GM12878 (cell line): ENCODE measurements at regions not wholly inside any gene's neighbourhood (a gene's known extent, or its start where the extent isn't known, plus 50 kb on each side); places are given as distances from the start of the nearest gene placed in this dataset.

Experiments used
- ATAC-seq: fragments of 200-7000 bp; cut with Tn5 transposase; 3 replicates; pipeline ENCODE4 v1.9.1; 2020; ENCODE audit warnings: mild to moderate bottlenecking, moderate library complexity
- BruUV-seq: library from RNA; stranded (reverse); fragments of 400-500 nt; replicated peaks from 2 replicates; lab custom pipeline; 2021; lab: Mats Ljungman, UMichigan
- CTCF ChIA-PET: fragments of 300-600 bp; sonication (Branson Sonifier 250); formaldehyde crosslinking; extraction: SDS; loops from one replicate; lab custom pipeline; 2021; ENCODE audit warnings: inconsistent platforms; lab: Yijun Ruan, JAX
- POLR2A ChIA-PET: fragments of 350-600 bp; formaldehyde crosslinking; extraction: SDS; loops from one replicate; lab custom pipeline; 2021; ENCODE audit warnings: inconsistent platforms; lab: Charles Lee
- RAD21 ChIA-PET: fragments of 300-600 bp; sonication (Branson Sonifier 250); formaldehyde crosslinking; loops from one replicate; lab custom pipeline; 2023; ENCODE audit warnings: antibody characterized with exemption; ENCODE audit not compliant: unreplicated experiment; lab: Charles Lee
- SMC1A ChIA-PET: fragments of 300-600 bp; sonication (Branson Sonifier 250); formaldehyde crosslinking; loops from one replicate; lab custom pipeline; 2023; ENCODE audit not compliant: unreplicated experiment, uncharacterized antibody; lab: Charles Lee
- DNase-seq: peaks from one replicate; pipeline ENCODE4 v3.0.0-alpha.2; 2011; ENCODE audit warnings: low read depth, low spot score
- FAIRE-seq: peaks from 3 replicates; lab custom pipeline; 2011; peaks lifted over from hg19 to GRCh38; lab: Jason Lieb, UNC
- H2AFZ ChIP-seq: 2 replicates; pipeline ENCODE4 v1.6.0; 2011; ENCODE audit warnings: low read depth, low read length, control low read depth; ENCODE audit not compliant: control insufficient read depth
- H3K27ac ChIP-seq: 2 replicates; pipeline ENCODE4 v1.5.1; 2011; ENCODE audit warnings: control low read depth; ENCODE audit not compliant: control insufficient read depth, insufficient read depth
- H3K27me3 ChIP-seq, 2 experiments: replicated peaks in 1 of 2; 2 replicates each; pipeline versions ENCODE4 v1.6.0 to v1.6.1; 2011; ENCODE audit warnings: low read length in 1 of 2; ENCODE audit not compliant: control insufficient read depth in 2 of 2, insufficient read depth in 2 of 2
- H3K36me3 ChIP-seq, 2 experiments: 2 replicates each; pipeline ENCODE4 v1.5.1; 2011; ENCODE audit warnings: low read length in 1 of 2; ENCODE audit not compliant: control insufficient read depth in 2 of 2, insufficient read depth in 2 of 2
- H3K4me1 ChIP-seq: 2 replicates; pipeline ENCODE4 v1.6.1; 2011; ENCODE audit warnings: mild to moderate bottlenecking, low read length, moderate library complexity, mixed read lengths; ENCODE audit not compliant: control insufficient read depth, insufficient read depth
- H3K4me2 ChIP-seq: 2 replicates; pipeline ENCODE4 v1.6.0; 2011; ENCODE audit warnings: control low read depth; ENCODE audit not compliant: control insufficient read depth, insufficient read depth
- H3K4me3 ChIP-seq: fragments of 200-600 bp; sonication (generic); 2 replicates; pipeline ENCODE4 v1.5.1; 2016
- H3K79me2 ChIP-seq: 2 replicates; pipeline ENCODE4 v1.6.0; 2011; ENCODE audit warnings: low read length; ENCODE audit not compliant: control insufficient read depth, insufficient read depth
- H3K9ac ChIP-seq: 2 replicates; pipeline ENCODE4 v1.8.0; 2011; ENCODE audit warnings: low read length, control low read depth, mixed read lengths; ENCODE audit not compliant: control insufficient read depth, insufficient read depth
- H3K9me3 ChIP-seq: replicated peaks from 3 replicates; pipeline ENCODE4 v1.5.1; 2011; ENCODE audit warnings: mild to moderate bottlenecking, low read length; ENCODE audit not compliant: control insufficient read depth, insufficient read depth
- H4K20me1 ChIP-seq: 2 replicates; pipeline ENCODE4 v1.6.0; 2011; ENCODE audit not compliant: control insufficient read depth, insufficient read depth
- CHD2 ChIP-seq: IDR thresholded peaks from 2 replicates; pipeline ENCODE4 v1.6.1; 2011; ENCODE audit warnings: low read depth, low read length, improper control_type of control experiment, borderline replicate concordance
- CTCF ChIP-seq, 3 experiments: IDR thresholded peaks in 2 of 3; conservative IDR thresholded peaks in 1 of 3; 2 replicates each; pipeline ENCODE4 v1.5.1; 2011; ENCODE audit warnings: low read depth in 3 of 3, low read length in 3 of 3, mild to moderate bottlenecking in 3 of 3, control low read depth in 2 of 3, moderate library complexity in 2 of 3, inconsistent platforms in 1 of 3, mixed read lengths in 1 of 3; ENCODE audit not compliant: control insufficient read depth in 2 of 3, insufficient read depth in 1 of 3; ENCODE audit errors: extremely low read depth in 1 of 3
- HSF1 ChIP-seq: fragments of 150-350 bp; IDR thresholded peaks from 2 replicates; pipeline ENCODE4 v1.6.1; 2014; ENCODE audit warnings: mild to moderate bottlenecking, low read depth, low read length
- IRF5 ChIP-seq: fragments of 450-650 bp; IDR thresholded peaks from 2 replicates; pipeline ENCODE4 v1.6.1; 2017; ENCODE audit warnings: borderline replicate concordance
- KLF5 ChIP-seq: fragments of 450-650 bp; IDR thresholded peaks from 2 replicates; pipeline ENCODE4 v1.6.1; 2014; ENCODE audit warnings: mild to moderate bottlenecking; ENCODE audit not compliant: partially characterized antibody
- MYB ChIP-seq: fragments of 150-350 bp; IDR thresholded peaks from 2 replicates; pipeline ENCODE4 v1.6.1; 2014; ENCODE audit warnings: mild to moderate bottlenecking, low read depth, low read length, borderline replicate concordance
- NBN ChIP-seq: fragments of 450-650 bp; IDR thresholded peaks from 2 replicates; pipeline ENCODE4 v1.6.1; 2016
- NR2C1 ChIP-seq: fragments of 450-650 bp; IDR thresholded peaks from 2 replicates; pipeline ENCODE4 v1.6.1; 2017; ENCODE audit warnings: antibody characterized with exemption, mild to moderate bottlenecking, moderate library complexity
- NRF1 ChIP-seq: conservative IDR thresholded peaks from 2 replicates; pipeline ENCODE4 v1.6.1; 2011; ENCODE audit warnings: mild to moderate bottlenecking, low read depth, low read length, improper control_type of control experiment
- PAX8 ChIP-seq: fragments of 450-650 bp; IDR thresholded peaks from 2 replicates; pipeline ENCODE4 v1.6.1; 2017; ENCODE audit warnings: mild to moderate bottlenecking, moderate library complexity
- POU2F2 ChIP-seq: IDR thresholded peaks from 3 replicates; pipeline ENCODE4 v1.6.1; 2011; ENCODE audit warnings: low read depth, mild to moderate bottlenecking, low read length, borderline replicate concordance
- RAD51 ChIP-seq: fragments of 450-650 bp; IDR thresholded peaks from 2 replicates; pipeline ENCODE4 v1.6.1; 2016; ENCODE audit warnings: moderate library complexity, mild to moderate bottlenecking, inconsistent platforms
- RCOR1 ChIP-seq: conservative IDR thresholded peaks from 2 replicates; pipeline ENCODE4 v1.6.1; 2012; ENCODE audit warnings: low read depth, low read length, improper control_type of control experiment
- SMAD5 ChIP-seq: IDR thresholded peaks from 2 replicates; pipeline ENCODE4 v1.6.1; 2016; ENCODE audit warnings: antibody characterized with exemption, low read depth
- SUZ12 ChIP-seq: fragments of 200-600 bp; sonication (generic); IDR thresholded peaks from one replicate; pipeline ENCODE4 v1.6.1; 2018; ENCODE audit warnings: antibody characterized with exemption, mild to moderate bottlenecking; ENCODE audit not compliant: unreplicated experiment
- ZNF217 ChIP-seq: fragments of 450-650 bp; IDR thresholded peaks from 2 replicates; pipeline ENCODE4 v1.6.1; 2017; ENCODE audit warnings: antibody characterized with exemption, mild to moderate bottlenecking
- WGBS: methylation state at CpG from one replicate; pipeline ENCODE4 v1.1.6; 2016; ENCODE audit warnings: low lambda C conversion rate; ENCODE audit not compliant: insufficient replicate concordance, insufficient coverage; ENCODE audit errors: missing lambda C conversion rate; 5-methylcytosine and 5-hydroxymethylcytosine counted together
- in situ Hi-C: fragments of 300-500 bp; cut with MboI; formaldehyde crosslinking; loops from 9 replicates; pipeline ENCODE4 v1.14.3; 2018; ENCODE audit warnings: mixed read lengths
- intact Hi-C: fragments of 100-400 bp; cut with micrococcal nuclease; formaldehyde crosslinking; loops from one replicate; pipeline ENCODE4 v1.14.2; 2022; ENCODE audit not compliant: unreplicated experiment

- ChIA-PET POLR2A (no interaction called here), RAD21 (no interaction called here), SMC1A (no interaction called here)
- Histone ChIP-seq H3K79me2 (no peaks in the 10 kb centered on the region), H2AFZ (no peak overlapping the region), H3K4me3 (no peak overlapping the region), H3K27ac (no peak overlapping the region), H3K9ac (no peak overlapping the region), H3K4me2 (no peak overlapping the region)
- no peak for FAIRE-seq
- no peak for ATAC-seq
- in situ Hi-C loops: no loop called here
- WGBS: 0% methylated on average over 2 of the region's 2 CpGs
- TF ChIP-seq NR2C1 (no peak), CHD2 (no peak), MYB (no peak), NRF1 (no peak), HSF1 (no peak), KLF5 (no peak)
- TF ChIP-seq, all 136 proteins: peak for 0
- intact Hi-C loops: no loop called here
- Histone ChIP-seq H3K4me1 (no peaks in the 10 kb centered on the region), H3K36me3 (no peaks in the 10 kb centered on the region), H3K27me3 (no peaks in the 10 kb centered on the region), H4K20me1 (no peaks in the 10 kb centered on the region), H3K9me3 (no peaks in the 10 kb centered on the region)
- no TSS peak for BruUV-seq
- CTCF ChIA-PET: no interaction called here
- DNase-seq: no peak
These were observed 312.4 kb downstream of the KCNJ3 start for GRCh38 chr2:155010925-155011324.

GRCh38 chr2:154995361-154995760, 296.9 kb downstream of the KCNJ3 start:
- H3K9ac ChIP-seq: no peak overlapping the region
- intact Hi-C loops (no loop called here), in situ Hi-C loops (no loop called here)
- H3K9me3 ChIP-seq: no peaks in the 10 kb centered on the region
- no peak overlapping the region for H3K4me3 ChIP-seq
- H4K20me1 ChIP-seq: no peaks in the 10 kb centered on the region
- CTCF ChIA-PET: no interaction called here
- ATAC-seq (no peak), DNase-seq (no peak), FAIRE-seq (no peak)
- H2AFZ ChIP-seq: no peak overlapping the region
- no peaks in the 10 kb centered on the region for H3K4me1 ChIP-seq
- no peak overlapping the region for H3K27ac ChIP-seq
- no peaks in the 10 kb centered on the region for H3K36me3 ChIP-seq
- SMC1A ChIA-PET: interaction anchor here (1.5 kb wide), 1 partner anchor 20 kb away, joined by 3 read pairs; no protein-coding TSS in a partner anchor
- H3K79me2 ChIP-seq: no peaks in the 10 kb centered on the region
- WGBS: 47% methylated on average over 2 of the region's 2 CpGs
- BruUV-seq: no TSS peak
- no peak overlapping the region for H3K4me2 ChIP-seq
- POLR2A ChIA-PET: no interaction called here
- no peaks in the 10 kb centered on the region for H3K27me3 ChIP-seq
- RAD21 ChIA-PET: no interaction called here
- TF ChIP-seq CTCF (IDR thresholded peaks at IDR 0.05 in 2 of 3, conservative IDR thresholded peaks at IDR 0.05 in 1 of 3; ENCODE audit: control insufficient read depth in 2 of 3, extremely low read depth in 1 of 3, insufficient read depth in 1 of 3, low read depth in 3 of 3, low read length in 3 of 3) (no peak), ZNF217 (no peak), NBN (no peak), IRF5 (no peak), POU2F2 (no peak), RAD51 (no peak), SMAD5 (no peak), PAX8 (no peak), RCOR1 (no peak), SUZ12 (no peak)
